ENCODE measurements at regions not wholly inside any gene's neighbourhood (a gene's known extent, or its start where the extent isn't known, plus 50 kb on each side); places are given as distances from the start of the nearest gene placed in this dataset.

GRCh38 chr5:158390577-158390976 is 531.6 kb upstream of the CLINT1 start:
- no peak for TF ChIP-seq POLR2AphosphoS5 (IDR thresholded peaks at IDR 0.05; ENCODE audit: borderline replicate concordance, low read depth, low read length)
- TF ChIP-seq EZH2 (IDR thresholded peaks at IDR 0.05), result no peak
- no peak for TF ChIP-seq FOXP2 (optimal IDR thresholded peaks at IDR 0.05; ENCODE audit: control extremely low read depth, extremely low read length, insufficient read depth)
- DNase-seq (ENCODE audit: low read depth, low spot score), result no peak
- no peak overlapping the region for H3K4me3 ChIP-seq
- H3K27ac ChIP-seq, result no peak overlapping the region
- H3K36me3 ChIP-seq (ENCODE audit: insufficient read depth, low read length), result no peaks in the 10 kb centered on the region
- H3K9me3 ChIP-seq (ENCODE audit: low read depth, low read length), result no peaks in the 10 kb centered on the region
- H3K9ac ChIP-seq (ENCODE audit: insufficient read length), result no peak overlapping the region

- Histone ChIP-seq H3K27ac (no peak overlapping the region), H3K4me3 (no peak overlapping the region), H3K9me3 (ENCODE audit: low read depth, low read length) (no peaks in the 10 kb centered on the region), H3K36me3 (ENCODE audit: insufficient read depth, low read length) (no peaks in the 10 kb centered on the region), H3K9ac (ENCODE audit: insufficient read length) (no peak overlapping the region)
- no peak for DNase-seq (ENCODE audit: low read depth, low spot score)
- TF ChIP-seq FOXP2 (optimal IDR thresholded peaks at IDR 0.05; ENCODE audit: control extremely low read depth, extremely low read length, insufficient read depth) (no peak), EZH2 (IDR thresholded peaks at IDR 0.05) (no peak), POLR2AphosphoS5 (IDR thresholded peaks at IDR 0.05; ENCODE audit: borderline replicate concordance, low read depth, low read length) (no peak)
Observed at GRCh38 chr5:158389786-158390185, 530.8 kb upstream of the CLINT1 start.

GRCh38 chr5:158388021-158388420 is 529.1 kb upstream of the CLINT1 start:
- no peaks in the 10 kb centered on the region for H3K9me3 ChIP-seq (ENCODE audit: low read depth, low read length)
- no peak for TF ChIP-seq FOXP2 (optimal IDR thresholded peaks at IDR 0.05; ENCODE audit: control extremely low read depth, extremely low read length, insufficient read depth)
- no peak for TF ChIP-seq POLR2AphosphoS5 (IDR thresholded peaks at IDR 0.05; ENCODE audit: borderline replicate concordance, low read depth, low read length)
- H3K36me3 ChIP-seq (ENCODE audit: insufficient read depth, low read length), result no peaks in the 10 kb centered on the region
- no peak overlapping the region for H3K9ac ChIP-seq (ENCODE audit: insufficient read length)
- H3K4me3 ChIP-seq, result no peak overlapping the region
- no peak overlapping the region for H3K27ac ChIP-seq
- DNase-seq (ENCODE audit: low read depth, low spot score), result no peak

- no peak overlapping the region for H3K9ac ChIP-seq (ENCODE audit: insufficient read length)
Observed at GRCh38 chr5:158387499-158387898, 528.6 kb upstream of the CLINT1 start.

GRCh38 chr5:158385982-158386381 is 527.0 kb upstream of the CLINT1 start:
- DNase-seq (ENCODE audit: low read depth, low spot score), result no peak
- H3K36me3 ChIP-seq (ENCODE audit: insufficient read depth, low read length), result no peaks in the 10 kb centered on the region
- no peak overlapping the region for H3K9ac ChIP-seq (ENCODE audit: insufficient read length)
- H3K9me3 ChIP-seq (ENCODE audit: low read depth, low read length), result no peaks in the 10 kb centered on the region
- TF ChIP-seq FOXP2 (optimal IDR thresholded peaks at IDR 0.05; ENCODE audit: control extremely low read depth, extremely low read length, insufficient read depth), result no peak
- H3K4me3 ChIP-seq, result no peak overlapping the region
- no peak overlapping the region for H3K27ac ChIP-seq

More at GRCh38 chr5:158387499-158387898, 528.6 kb upstream of the CLINT1 start:
- Histone ChIP-seq H3K4me3 (no peak overlapping the region), H3K27ac (no peak overlapping the region), H3K9me3 (ENCODE audit: low read depth, low read length) (no peaks in the 10 kb centered on the region), H3K36me3 (ENCODE audit: insufficient read depth, low read length) (no peaks in the 10 kb centered on the region)
- DNase-seq (ENCODE audit: low read depth, low spot score), result no peak
- TF ChIP-seq FOXP2 (optimal IDR thresholded peaks at IDR 0.05; ENCODE audit: control extremely low read depth, extremely low read length, insufficient read depth) (no peak), POLR2AphosphoS5 (IDR thresholded peaks at IDR 0.05; ENCODE audit: borderline replicate concordance, low read depth, low read length) (no peak), EZH2 (IDR thresholded peaks at IDR 0.05) (no peak)

- no peak for DNase-seq (ENCODE audit: low read depth, low spot score)
- Histone ChIP-seq H3K27ac (no peak overlapping the region), H3K36me3 (ENCODE audit: insufficient read depth, low read length) (no peaks in the 10 kb centered on the region), H3K9me3 (ENCODE audit: low read depth, low read length) (no peaks in the 10 kb centered on the region), H3K4me3 (no peak overlapping the region), H3K9ac (ENCODE audit: insufficient read length) (no peak overlapping the region)
- TF ChIP-seq EZH2 (IDR thresholded peaks at IDR 0.05) (no peak), POLR2AphosphoS5 (IDR thresholded peaks at IDR 0.05; ENCODE audit: borderline replicate concordance, low read depth, low read length) (no peak), FOXP2 (optimal IDR thresholded peaks at IDR 0.05; ENCODE audit: control extremely low read depth, extremely low read length, insufficient read depth) (no peak)
Observed at GRCh38 chr5:158384535-158385481, 525.9 kb upstream of the CLINT1 start.

GRCh38 chr5:158383486-158383885 is 524.5 kb upstream of the CLINT1 start:
- Histone ChIP-seq H3K9me3 (ENCODE audit: low read depth, low read length) (no peaks in the 10 kb centered on the region), H3K27ac (no peak overlapping the region), H3K9ac (ENCODE audit: insufficient read length) (no peak overlapping the region), H3K36me3 (ENCODE audit: insufficient read depth, low read length) (no peaks in the 10 kb centered on the region), H3K4me3 (no peak overlapping the region)
- TF ChIP-seq EZH2 (IDR thresholded peaks at IDR 0.05) (no peak), FOXP2 (optimal IDR thresholded peaks at IDR 0.05; ENCODE audit: control extremely low read depth, extremely low read length, insufficient read depth) (no peak), POLR2AphosphoS5 (IDR thresholded peaks at IDR 0.05; ENCODE audit: borderline replicate concordance, low read depth, low read length) (no peak)
- no peak for DNase-seq (ENCODE audit: low read depth, low spot score)

- no peak for DNase-seq (ENCODE audit: low read depth, low spot score)
- Histone ChIP-seq H3K36me3 (ENCODE audit: insufficient read depth, low read length) (no peaks in the 10 kb centered on the region), H3K27ac (no peak overlapping the region), H3K9me3 (ENCODE audit: low read depth, low read length) (no peaks in the 10 kb centered on the region), H3K4me3 (no peak overlapping the region), H3K9ac (ENCODE audit: insufficient read length) (no peak overlapping the region)
- TF ChIP-seq EZH2 (IDR thresholded peaks at IDR 0.05) (no peak), FOXP2 (optimal IDR thresholded peaks at IDR 0.05; ENCODE audit: control extremely low read depth, extremely low read length, insufficient read depth) (no peak), POLR2AphosphoS5 (IDR thresholded peaks at IDR 0.05; ENCODE audit: borderline replicate concordance, low read depth, low read length) (no peak)
Observed at GRCh38 chr5:158382473-158382872, 523.5 kb upstream of the CLINT1 start.

All from SK-N-MC (cell line).